OCI-LY3 (cell line): ENCODE measurements at regions not wholly inside any gene's neighbourhood (a gene's known extent, or its start where the extent isn't known, plus 50 kb on each side); places are given as distances from the start of the nearest gene placed in this dataset.

Experiments
- CTCF ChIP-seq: fragments of 200-600, 300-600 bp; sonication (generic); IDR thresholded peaks from 2 replicates; pipeline ENCODE4 v1.5.1; 2014; ENCODE audit warnings: antibody characterized with exemption, low read length, low read depth
- EZH2phosphoT487 ChIP-seq: fragments of 200-600 bp; shearing (Covaris generic); IDR thresholded peaks from 2 replicates; pipeline ENCODE4 v1.6.1; 2018; ENCODE audit warnings: antibody characterized with exemption, mixed run types, low read depth

GRCh38 chr4:94139931-94140612 is 67.6 kb upstream of the SMARCAD1 start:
- TF ChIP-seq CTCF (no peak), EZH2phosphoT487 (no peak)
